Mesenchymal stem cell (in vitro differentiated cells and primary cell): ENCODE measurements at regions not wholly inside any gene's neighbourhood (a gene's known extent, or its start where the extent isn't known, plus 50 kb on each side); places are given as distances from the start of the nearest gene placed in this dataset.

Experiments
- DNase-seq: peaks from one replicate; pipeline ENCODE4 v3.0.0-alpha.2; 2013
- H2AFZ ChIP-seq: one replicate; pipeline ENCODE4 v1.6.1; 2013; ENCODE audit warnings: low read depth, mild to moderate bottlenecking, control low read depth, inconsistent platforms, low read length, moderate library complexity
- H2AK5ac ChIP-seq: 2 replicates; pipeline ENCODE4 v1.6.1; 2013; ENCODE audit warnings: low read length, moderate library complexity, mild to moderate bottlenecking, inconsistent platforms; ENCODE audit not compliant: severe bottlenecking
- H2BK120ac ChIP-seq: one replicate; pipeline ENCODE4 v1.6.1; 2013; ENCODE audit warnings: low read depth, mild to moderate bottlenecking, inconsistent platforms, low read length, moderate library complexity
- H2BK12ac ChIP-seq, 2 experiments: one replicate each; pipeline ENCODE4 v1.6.1; 2013; ENCODE audit warnings: inconsistent platforms in 2 of 2, low read length in 2 of 2, mild to moderate bottlenecking in 2 of 2, moderate library complexity in 2 of 2, control low read depth in 1 of 2
- H2BK15ac ChIP-seq: one replicate; pipeline ENCODE4 v1.6.1; 2013; ENCODE audit warnings: mild to moderate bottlenecking, low read depth, inconsistent platforms; ENCODE audit not compliant: poor library complexity, severe bottlenecking
- H2BK5ac ChIP-seq: 2 replicates; pipeline ENCODE4 v1.6.1; 2013; ENCODE audit warnings: low read depth, mild to moderate bottlenecking, low read length, control low read depth, inconsistent platforms; ENCODE audit not compliant: poor library complexity, severe bottlenecking
- H3K14ac ChIP-seq, 2 experiments: one replicate each; pipeline ENCODE4 v1.6.1; 2013; ENCODE audit warnings: inconsistent platforms in 2 of 2, low read length in 2 of 2, control low read depth in 1 of 2, mild to moderate bottlenecking in 1 of 2, moderate library complexity in 1 of 2
- H3K18ac ChIP-seq, 2 experiments: one replicate each; pipeline ENCODE4 v1.6.1; 2013; ENCODE audit warnings: inconsistent platforms in 2 of 2, low read length in 2 of 2, control low read depth in 1 of 2, low read depth in 1 of 2, mild to moderate bottlenecking in 1 of 2
- H3K23ac ChIP-seq, 2 experiments: one replicate each; pipeline ENCODE4 v1.6.1; 2013; ENCODE audit warnings: inconsistent platforms in 2 of 2, low read length in 2 of 2, mild to moderate bottlenecking in 2 of 2, moderate library complexity in 2 of 2, control low read depth in 1 of 2
- H3K27ac ChIP-seq: 2 replicates; pipeline ENCODE4 v1.5.1; 2013; ENCODE audit warnings: mild to moderate bottlenecking, moderate library complexity, low read length, control low read depth, inconsistent platforms; ENCODE audit not compliant: poor library complexity, severe bottlenecking
- H3K27me3 ChIP-seq, 2 experiments: 2 replicates each; pipeline versions ENCODE4 v1.6.1 to v1.7.0; 2013; ENCODE audit warnings: low read length in 2 of 2, mild to moderate bottlenecking in 2 of 2, moderate library complexity in 2 of 2, control low read depth in 1 of 2, inconsistent platforms in 1 of 2; ENCODE audit not compliant: control insufficient read depth in 1 of 2, insufficient read depth in 1 of 2
- H3K36me3 ChIP-seq, 2 experiments: 2 replicates each; pipeline versions ENCODE4 v1.6.1 to v1.7.0; 2013; ENCODE audit warnings: low read length in 2 of 2, control low read depth in 1 of 2, inconsistent platforms in 1 of 2, low read depth in 1 of 2, mild to moderate bottlenecking in 1 of 2; ENCODE audit not compliant: insufficient read depth in 2 of 2, control insufficient read depth in 1 of 2
- H3K4ac ChIP-seq, 2 experiments: one replicate each; pipeline ENCODE4 v1.6.1; 2013; ENCODE audit warnings: inconsistent platforms in 2 of 2, low read length in 2 of 2, mild to moderate bottlenecking in 2 of 2, moderate library complexity in 2 of 2, control low read depth in 1 of 2, low read depth in 1 of 2
- H3K4me1 ChIP-seq: 2 replicates; pipeline ENCODE4 v1.6.1; 2013; ENCODE audit warnings: low read depth, low read length, control low read depth; ENCODE audit not compliant: control insufficient read depth, insufficient read depth
- H3K4me2 ChIP-seq: 2 replicates; pipeline ENCODE4 v1.6.1; 2013; ENCODE audit warnings: low read length, mild to moderate bottlenecking, inconsistent platforms; ENCODE audit not compliant: poor library complexity, severe bottlenecking
- H3K4me3 ChIP-seq, 2 experiments: 2 replicates each; pipeline versions ENCODE4 v1.5.1 to v1.7.0; 2013; ENCODE audit warnings: low read length in 2 of 2, mild to moderate bottlenecking in 2 of 2, control low read depth in 1 of 2, low read depth in 1 of 2; ENCODE audit not compliant: insufficient read depth in 1 of 2
- H3K79me1 ChIP-seq: replicated peaks from 2 replicates; pipeline ENCODE4 v1.6.1; 2013; ENCODE audit warnings: mild to moderate bottlenecking, control low read depth, low read length, inconsistent platforms; ENCODE audit not compliant: poor library complexity, severe bottlenecking
- H3K9ac ChIP-seq: 2 replicates; pipeline ENCODE4 v1.7.0; 2013; ENCODE audit warnings: mild to moderate bottlenecking, low read length, moderate library complexity
- H3K9me3 ChIP-seq: 2 replicates; pipeline ENCODE4 v1.7.0; 2013; ENCODE audit warnings: mild to moderate bottlenecking, low read length; ENCODE audit not compliant: control insufficient read depth
- H4K8ac ChIP-seq: one replicate; pipeline ENCODE4 v1.6.1; 2013; ENCODE audit warnings: inconsistent platforms, mild to moderate bottlenecking, low read length, moderate library complexity
- H4K91ac ChIP-seq: one replicate; pipeline ENCODE4 v1.6.1; 2013; ENCODE audit warnings: mild to moderate bottlenecking, low read length, inconsistent platforms
- WGBS: methylation state at CpG from one replicate; pipeline ENCODE4 v1.1.7; 2013; ENCODE audit warnings: mixed read lengths; 5-methylcytosine and 5-hydroxymethylcytosine counted together

DNA sequence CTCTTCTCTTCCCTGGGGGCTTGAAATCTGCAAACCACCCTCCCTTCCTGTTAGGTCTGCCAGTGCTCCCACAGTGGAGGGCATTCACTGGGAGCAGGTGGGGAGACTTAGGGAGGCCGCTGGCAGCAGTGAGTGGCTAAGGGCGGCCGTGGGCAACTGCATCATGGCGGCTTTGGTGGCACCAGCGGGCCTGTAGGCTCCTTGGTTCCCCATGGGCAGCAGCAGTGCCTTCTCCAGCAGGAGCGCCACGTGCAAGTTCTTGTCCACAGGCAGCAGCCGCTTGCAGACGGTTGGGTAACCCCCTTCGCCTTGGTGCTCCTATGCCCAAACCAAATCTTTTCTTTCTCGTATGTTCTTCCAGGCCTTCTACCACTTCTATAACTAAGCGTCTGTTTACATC is 158.2 kb downstream of the SREK1 start:
- Histone ChIP-seq H3K4me1 (no peaks in the 10 kb centered on the region), H2BK12ac (no peak overlapping the region), H3K9me3 (no peaks in the 10 kb centered on the region), H3K18ac (no peak overlapping the region), H3K23ac (no peak overlapping the region), H3K4me3 (no peak overlapping the region), H3K27ac (no peak overlapping the region), H3K4me2 (no peak overlapping the region), H2AFZ (no peak overlapping the region), H3K79me1 (no peaks in the 10 kb centered on the region), H2BK5ac (no peak overlapping the region), H4K91ac (no peak overlapping the region), H3K4ac (no peak overlapping the region), H4K8ac (no peak overlapping the region), H3K36me3 (no peaks in the 10 kb centered on the region), H2BK15ac (no peak overlapping the region), H2AK5ac (no peak overlapping the region), H3K9ac (no peak overlapping the region), H3K27me3 (peaks cover 32 to 39% of the 10 kb centered on the region in 2 experiments), H3K14ac (no peak overlapping the region), H2BK120ac (no peak overlapping the region)
- 92% methylated on average over 12 of the region's 12 CpGs for WGBS
- no peak for DNase-seq

DNA sequence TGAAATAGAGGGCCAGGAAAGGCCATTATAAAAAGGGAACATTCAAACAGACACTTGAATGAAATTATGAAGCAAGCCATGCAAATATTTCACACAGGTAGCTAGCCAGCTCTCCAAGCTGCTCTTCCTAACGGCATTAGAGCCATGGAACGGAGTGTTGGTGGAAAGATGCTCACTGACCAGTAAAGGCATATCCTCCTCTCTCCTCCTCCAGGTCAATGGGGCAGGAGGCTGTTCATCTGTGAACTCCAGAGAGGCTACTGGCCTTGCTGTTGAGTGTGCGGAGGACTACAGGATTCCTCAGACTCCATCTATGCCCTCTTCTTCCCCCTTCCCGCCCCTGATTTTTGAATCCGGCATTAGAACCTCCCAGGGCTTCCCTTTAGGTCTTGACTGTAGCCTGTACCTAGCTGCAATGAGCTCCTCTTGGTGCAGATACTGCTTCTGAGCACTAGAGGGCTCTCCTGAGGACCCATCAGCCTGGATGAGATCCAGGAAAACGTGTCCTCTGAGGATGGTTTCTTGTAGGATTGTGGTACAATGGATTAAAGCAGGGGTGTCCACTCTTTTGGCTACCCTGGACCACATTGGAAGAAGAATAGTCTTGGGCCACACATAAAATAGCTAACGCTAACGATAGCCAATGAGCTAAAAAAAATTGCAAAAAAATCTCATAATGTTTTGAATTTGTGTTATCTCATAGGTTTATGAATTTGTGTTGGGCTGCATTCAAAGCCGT is 162.2 kb downstream of the SREK1 start:
- no peak overlapping the region for H4K91ac ChIP-seq
- H2BK5ac ChIP-seq = no peak overlapping the region
- DNase-seq = peak; percentile 68
- no peaks in the 10 kb centered on the region for H3K4me1 ChIP-seq
- no peaks in the 10 kb centered on the region for H3K36me3 ChIP-seq
- WGBS = 37% methylated on average over 6 of the region's 9 CpGs
- H3K23ac ChIP-seq = no peak overlapping the region
- H3K9me3 ChIP-seq = no peaks in the 10 kb centered on the region
- no peak overlapping the region for H3K9ac ChIP-seq
- H3K14ac ChIP-seq = no peak overlapping the region
- no peak overlapping the region for H2BK15ac ChIP-seq
- H3K27me3 ChIP-seq = peaks cover 17 to 19% of the 10 kb centered on the region in 2 experiments
- no peak overlapping the region for H3K18ac ChIP-seq
- no peak overlapping the region for H2BK120ac ChIP-seq
- no peak overlapping the region for H3K4me2 ChIP-seq
- H2AFZ ChIP-seq = no peak overlapping the region
- H2AK5ac ChIP-seq = no peak overlapping the region
- no peak overlapping the region for H4K8ac ChIP-seq
- no peak overlapping the region for H3K4me3 ChIP-seq
- no peak overlapping the region for H3K27ac ChIP-seq
- no peaks in the 10 kb centered on the region for H3K79me1 ChIP-seq
- no peak overlapping the region for H2BK12ac ChIP-seq
- no peak overlapping the region for H3K4ac ChIP-seq

DNA sequence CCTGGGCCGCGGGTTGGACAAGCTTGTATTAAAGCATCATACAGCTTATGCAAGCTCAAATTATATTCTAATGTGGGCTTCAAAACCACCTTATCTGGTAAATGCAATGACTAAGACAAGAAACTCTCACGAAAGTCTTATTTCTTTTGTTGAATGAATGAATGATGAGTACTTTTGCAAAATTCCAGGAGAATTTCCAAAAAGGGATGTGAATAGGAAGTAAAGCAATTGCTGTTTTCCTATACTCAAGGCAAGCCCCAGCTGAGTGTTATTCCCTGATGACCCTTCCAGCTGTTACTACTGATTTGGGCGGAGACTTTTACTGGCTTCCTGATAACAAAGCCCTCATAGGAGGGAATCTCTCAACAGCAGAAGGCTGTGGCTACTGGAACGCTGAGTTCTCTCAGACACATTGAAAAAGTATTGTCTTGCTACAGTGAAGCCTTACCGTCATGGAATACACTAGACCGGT is 162.8 kb downstream of the SREK1 start:
- Histone ChIP-seq H2BK5ac (no peak overlapping the region), H3K9me3 (no peaks in the 10 kb centered on the region), H4K91ac (no peak overlapping the region), H3K4me3 (no peak overlapping the region), H3K4me1 (no peaks in the 10 kb centered on the region), H3K79me1 (no peaks in the 10 kb centered on the region), H2AK5ac (no peak overlapping the region), H2BK120ac (no peak overlapping the region), H3K36me3 (no peaks in the 10 kb centered on the region), H3K9ac (peak overlapping the region; percentile 10), H3K4me2 (no peak overlapping the region), H3K23ac (no peak overlapping the region), H3K27ac (no peak overlapping the region), H2AFZ (no peak overlapping the region), H3K4ac (no peak overlapping the region), H3K14ac (no peak overlapping the region), H2BK12ac (no peak overlapping the region), H4K8ac (no peak overlapping the region), H3K27me3 (peaks cover 16 to 17% of the 10 kb centered on the region in 2 experiments), H3K18ac (no peak overlapping the region), H2BK15ac (no peak overlapping the region)
- no peak for DNase-seq
- 74% methylated on average over 5 of the region's 7 CpGs for WGBS

- Histone ChIP-seq H4K8ac (no peak overlapping the region), H3K18ac (no peak overlapping the region), H3K36me3 (no peaks in the 10 kb centered on the region), H3K4ac (no peak overlapping the region), H3K4me1 (no peaks in the 10 kb centered on the region), H3K79me1 (no peaks in the 10 kb centered on the region), H4K91ac (no peak overlapping the region), H2AK5ac (no peak overlapping the region), H3K9me3 (no peaks in the 10 kb centered on the region), H2BK5ac (no peak overlapping the region), H3K9ac (no peak overlapping the region), H3K4me3 (no peak overlapping the region), H3K14ac (no peak overlapping the region), H2BK12ac (no peak overlapping the region), H2AFZ (no peak overlapping the region), H3K27ac (no peak overlapping the region), H3K23ac (no peak overlapping the region), H2BK120ac (no peak overlapping the region), H3K4me2 (no peak overlapping the region), H3K27me3 (peaks cover 8 to 11% of the 10 kb centered on the region in 2 experiments), H2BK15ac (no peak overlapping the region)
- 25% methylated on average over 4 of the region's 6 CpGs for WGBS
- DNase-seq = peak; percentile 70
These were observed 163.6 kb downstream of the SREK1 start for GRCh38 chr5:66307647-66308241.
